HuH-7.5 (cell line): ENCODE measurements at regions not wholly inside any gene's neighbourhood (a gene's known extent, or its start where the extent isn't known, plus 50 kb on each side); places are given as distances from the start of the nearest gene placed in this dataset.

Source experiments
- DNase-seq: peaks from one replicate; pipeline ENCODE4 v3.0.0; 2011; ENCODE audit warnings: low spot score

DNA sequence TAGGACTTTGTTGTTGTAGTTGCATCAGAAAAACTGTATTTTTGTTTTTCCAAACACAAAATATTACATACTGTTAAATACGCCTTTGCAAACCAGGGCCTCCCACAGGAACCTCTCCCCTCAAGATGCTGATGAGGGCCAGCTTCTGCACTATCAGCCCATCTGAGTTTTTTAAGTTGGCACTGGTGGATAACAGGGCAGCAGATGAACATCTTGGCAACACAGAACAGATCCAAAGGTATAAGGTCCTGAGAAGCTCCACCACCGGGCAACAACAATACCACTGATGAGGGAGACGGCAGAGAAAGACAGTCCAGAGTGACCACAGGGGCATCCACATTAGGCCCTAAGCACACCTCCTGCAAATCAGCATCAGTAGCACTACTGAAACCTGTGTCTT, 177.7 kb downstream of the DLL1 start:
- no peak for DNase-seq

DNA sequence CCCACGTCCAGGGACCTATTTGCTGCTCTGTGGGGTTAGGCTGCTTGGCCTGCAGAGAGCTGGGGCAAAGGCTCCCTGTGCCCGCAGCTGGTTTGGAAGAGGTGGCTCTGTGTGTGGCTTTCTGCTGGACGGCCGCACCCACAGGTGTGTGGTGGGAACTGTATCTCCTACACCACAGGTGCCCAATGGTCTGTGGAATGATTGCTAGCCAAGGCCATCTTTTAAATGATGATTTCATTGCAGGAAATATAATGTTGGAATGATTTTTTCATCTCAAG, 178.4 kb downstream of the DLL1 start:
- DNase-seq = no peak

DNA sequence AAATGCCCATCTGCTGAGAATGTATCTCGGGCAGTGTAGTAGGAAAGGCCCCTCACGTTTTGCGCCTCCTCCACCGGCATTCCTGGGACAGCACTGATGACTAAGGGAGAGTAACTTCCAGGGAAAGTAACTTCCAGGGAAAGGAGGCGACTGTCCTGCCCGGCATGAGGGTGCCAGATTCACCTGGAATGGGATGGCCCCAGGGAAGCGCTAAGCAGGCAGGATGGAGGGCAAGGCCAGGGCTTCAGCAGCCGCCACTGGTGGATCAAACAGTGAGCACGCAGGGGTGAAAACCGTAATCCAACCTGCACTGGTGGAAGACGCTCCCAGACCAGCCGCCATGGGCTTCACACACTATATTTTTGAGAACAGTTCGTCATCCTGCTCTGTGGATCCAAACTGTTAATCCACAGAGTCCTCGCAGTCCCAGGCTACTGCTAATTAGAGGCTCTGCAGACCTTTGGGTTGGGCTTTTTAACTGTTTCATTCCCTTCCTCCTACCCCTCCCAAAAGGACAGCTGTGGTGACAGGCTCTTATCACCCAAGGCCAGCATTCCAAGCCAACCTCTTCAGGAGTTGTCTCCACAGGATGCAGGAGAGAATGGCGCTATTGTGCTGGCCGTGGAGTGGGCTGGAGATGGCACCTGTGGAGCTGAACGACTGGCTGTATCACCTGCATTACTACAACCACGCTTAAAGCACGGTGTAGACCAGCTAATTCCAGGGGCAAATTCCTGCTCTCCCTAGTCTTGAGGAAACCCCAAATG, 178.9 kb downstream of the DLL1 start:
- no peak for DNase-seq

- no peak for DNase-seq
Observed at GRCh38 chr6:170111141-170111664, 179.7 kb downstream of the DLL1 start.

DNA sequence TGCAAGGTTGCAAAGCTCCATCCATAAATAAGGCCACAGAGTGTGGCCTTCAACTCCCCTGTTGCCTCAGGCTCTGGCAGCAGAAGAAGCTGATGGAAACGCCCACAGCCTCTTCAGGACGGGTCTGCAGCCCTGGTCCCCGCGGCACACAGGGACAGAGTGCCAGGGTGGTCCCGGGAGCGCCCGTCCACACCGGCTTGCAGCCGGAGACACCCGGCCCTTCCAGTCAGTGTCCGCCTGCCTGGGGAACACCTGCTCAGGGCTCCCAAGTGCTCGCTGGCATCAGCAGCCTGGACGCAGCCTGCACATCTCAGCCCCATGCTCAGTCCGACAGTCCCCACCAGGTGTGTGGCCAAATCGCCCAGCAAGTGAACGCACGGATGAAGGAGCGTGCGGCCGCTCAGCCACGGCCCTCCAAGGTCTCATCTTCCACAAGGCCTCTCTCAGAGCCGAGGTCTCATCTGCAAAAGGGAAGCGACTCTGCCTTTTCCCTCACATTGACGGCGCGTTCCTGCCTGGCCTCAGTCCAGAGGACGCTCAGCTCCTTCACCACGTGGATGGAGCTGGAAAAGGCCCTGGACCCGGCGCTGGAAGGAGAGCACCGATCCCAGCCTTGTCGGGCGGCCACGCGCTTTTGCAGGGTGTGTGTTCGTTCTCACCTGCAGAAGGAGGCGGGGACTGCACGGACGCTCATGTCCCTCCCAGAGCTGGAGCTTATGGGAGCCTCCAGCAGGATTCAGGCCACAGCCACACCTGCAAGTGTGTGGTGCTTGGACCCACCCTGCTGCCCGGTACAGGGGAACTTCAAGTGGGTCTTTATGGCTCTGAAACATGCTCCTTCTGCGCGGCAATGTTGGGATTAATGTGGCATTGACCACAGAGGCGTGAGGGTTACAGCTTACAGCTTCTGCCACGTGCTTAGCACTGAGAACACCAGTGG, 180.4 kb downstream of the DLL1 start:
- no peak for DNase-seq

GRCh38 chr6:170108890-170109587, 181.8 kb downstream of the DLL1 start:
- no peak for DNase-seq

DNA sequence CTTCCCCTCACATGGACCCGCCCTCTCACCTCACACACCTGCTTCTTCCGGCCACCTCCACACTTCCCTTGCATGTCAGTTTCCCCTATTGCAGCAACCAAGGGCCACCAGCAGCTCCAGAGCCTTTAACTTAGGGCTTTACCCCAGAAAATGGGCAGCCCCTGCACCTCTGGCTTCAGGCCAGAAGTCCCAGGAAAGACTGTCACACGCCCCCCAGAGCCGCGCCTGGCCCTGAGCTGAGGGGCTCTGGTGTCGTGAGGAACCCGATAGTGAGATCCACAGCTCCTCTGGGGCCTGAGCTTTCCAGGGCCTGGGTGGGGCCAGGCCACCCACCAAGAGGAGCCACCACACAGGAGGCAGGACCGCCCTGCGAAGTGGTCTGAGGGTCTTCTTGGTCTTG, 182.4 kb downstream of the DLL1 start:
- DNase-seq = no peak

DNA sequence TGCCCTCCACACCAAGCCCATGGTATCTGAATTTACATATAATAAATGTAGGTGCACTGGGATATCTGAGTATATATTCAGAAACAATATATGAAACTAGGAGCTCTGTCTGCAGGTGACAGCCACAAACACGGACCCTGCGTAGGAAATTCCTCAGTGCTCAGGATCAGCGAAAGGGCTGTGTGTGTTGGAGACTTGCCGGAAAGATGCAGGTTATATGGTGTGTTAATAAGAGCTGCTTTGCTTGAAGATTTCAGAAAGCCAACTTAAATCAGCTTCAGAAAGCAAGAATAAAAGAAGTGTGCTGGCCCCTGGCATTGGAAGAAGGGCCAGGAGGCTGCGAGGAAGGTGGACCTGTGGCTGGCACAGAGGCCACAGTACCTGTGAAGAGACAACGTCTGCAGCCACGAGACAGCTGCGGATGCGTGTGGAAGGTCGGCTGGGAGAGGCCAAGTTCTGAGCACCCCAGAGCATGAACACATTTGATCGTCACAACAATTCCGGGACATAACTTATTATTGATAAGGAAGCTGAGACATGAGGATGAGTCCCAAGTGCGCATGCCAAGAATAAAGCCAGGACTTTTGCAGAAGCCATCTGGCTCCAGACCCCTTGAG, 183.2 kb downstream of the DLL1 start:
- no peak for DNase-seq

DNA sequence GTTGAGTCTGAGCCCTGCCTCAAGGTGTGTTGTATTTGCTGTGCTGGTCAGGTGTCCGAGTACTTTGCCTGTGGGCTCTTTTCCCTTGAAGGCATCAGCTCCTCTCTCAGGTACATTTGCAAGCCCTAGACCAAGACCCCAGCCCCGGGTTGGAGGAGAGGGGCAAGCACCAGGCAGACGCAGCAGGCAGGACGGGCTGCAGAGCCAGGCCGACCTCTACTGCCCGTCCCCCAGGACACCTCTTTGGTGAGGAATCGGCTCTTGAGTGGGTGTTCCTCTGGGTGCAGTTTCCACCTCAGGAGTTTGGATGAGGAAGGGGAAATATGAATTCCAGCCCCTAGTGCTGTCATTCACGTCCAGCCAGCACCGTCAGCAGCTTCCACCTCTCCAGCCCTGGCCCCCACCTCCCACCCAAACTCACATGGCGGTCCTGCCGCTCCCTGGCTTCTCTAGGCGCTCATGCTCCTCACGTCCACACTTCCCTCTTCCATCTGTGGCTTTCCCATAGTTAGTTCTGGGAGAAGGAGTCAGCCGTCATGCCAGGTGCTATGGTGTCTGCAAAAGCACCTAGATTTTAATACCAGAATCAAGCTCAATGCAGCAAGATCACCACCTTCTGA, 183.9 kb downstream of the DLL1 start:
- no peak for DNase-seq

DNA sequence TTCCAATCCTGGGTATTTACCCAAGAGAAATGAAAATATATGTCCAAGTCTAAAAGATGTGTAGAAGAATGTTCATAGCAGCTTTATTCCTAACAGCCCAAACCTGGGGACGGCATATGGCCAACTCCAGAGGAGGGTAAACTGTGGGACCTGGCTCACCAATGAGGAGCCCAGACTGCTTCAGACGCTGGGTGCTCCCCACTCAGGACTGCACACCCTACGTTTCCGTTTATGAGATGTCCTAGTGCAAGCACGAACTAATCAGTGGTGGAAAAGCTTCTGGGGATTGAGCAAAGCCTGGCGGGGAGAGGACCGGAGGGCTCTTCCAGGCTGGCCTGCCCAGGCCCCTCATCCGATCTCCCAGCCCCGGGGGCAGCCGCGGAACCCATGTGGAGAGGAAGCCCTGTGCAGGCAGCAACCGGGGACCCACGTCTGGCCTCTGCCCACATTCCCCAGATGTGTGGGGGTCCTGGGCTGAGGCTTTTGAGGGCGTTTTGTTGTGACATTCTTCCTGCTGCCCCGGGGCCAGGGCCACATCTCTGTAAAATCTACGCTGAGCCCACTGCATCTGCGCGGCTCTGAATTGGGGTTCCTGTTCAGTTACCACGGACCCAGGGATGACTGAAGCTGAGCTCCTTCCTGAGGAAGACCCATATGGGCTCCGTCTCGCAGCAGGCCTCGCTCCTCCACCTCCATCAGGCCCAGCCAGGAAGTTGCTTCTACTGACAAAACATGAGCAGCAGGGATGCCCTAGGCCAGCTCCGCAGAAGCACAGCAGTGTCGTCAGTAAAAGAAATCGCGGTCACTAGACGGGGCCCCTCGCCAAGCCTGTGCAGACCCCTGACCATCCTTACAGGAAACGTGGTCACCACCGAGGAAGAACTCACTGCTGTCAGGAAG, 188.0 kb downstream of the DLL1 start:
- no peak for DNase-seq

DNA sequence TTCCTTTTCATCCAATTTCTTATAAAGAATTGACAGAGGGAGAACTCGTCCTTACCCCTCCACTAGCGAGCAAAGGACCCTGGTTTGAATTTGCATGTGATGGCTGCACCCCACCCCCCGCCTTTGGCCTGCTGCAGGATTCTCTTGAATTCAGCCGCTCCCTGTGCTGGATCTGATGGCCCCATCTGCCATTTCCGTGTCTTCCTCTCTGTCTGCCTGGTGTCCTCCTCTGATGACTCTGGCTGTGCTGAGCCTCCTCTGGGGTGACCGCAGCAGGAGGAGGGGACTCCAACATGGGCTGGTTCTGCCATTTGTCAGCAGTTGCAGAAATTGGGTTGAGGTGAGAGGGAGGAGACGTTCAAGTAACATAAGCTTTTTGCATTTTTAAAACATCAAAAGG, 188.8 kb downstream of the DLL1 start:
- DNase-seq = no peak

DNA sequence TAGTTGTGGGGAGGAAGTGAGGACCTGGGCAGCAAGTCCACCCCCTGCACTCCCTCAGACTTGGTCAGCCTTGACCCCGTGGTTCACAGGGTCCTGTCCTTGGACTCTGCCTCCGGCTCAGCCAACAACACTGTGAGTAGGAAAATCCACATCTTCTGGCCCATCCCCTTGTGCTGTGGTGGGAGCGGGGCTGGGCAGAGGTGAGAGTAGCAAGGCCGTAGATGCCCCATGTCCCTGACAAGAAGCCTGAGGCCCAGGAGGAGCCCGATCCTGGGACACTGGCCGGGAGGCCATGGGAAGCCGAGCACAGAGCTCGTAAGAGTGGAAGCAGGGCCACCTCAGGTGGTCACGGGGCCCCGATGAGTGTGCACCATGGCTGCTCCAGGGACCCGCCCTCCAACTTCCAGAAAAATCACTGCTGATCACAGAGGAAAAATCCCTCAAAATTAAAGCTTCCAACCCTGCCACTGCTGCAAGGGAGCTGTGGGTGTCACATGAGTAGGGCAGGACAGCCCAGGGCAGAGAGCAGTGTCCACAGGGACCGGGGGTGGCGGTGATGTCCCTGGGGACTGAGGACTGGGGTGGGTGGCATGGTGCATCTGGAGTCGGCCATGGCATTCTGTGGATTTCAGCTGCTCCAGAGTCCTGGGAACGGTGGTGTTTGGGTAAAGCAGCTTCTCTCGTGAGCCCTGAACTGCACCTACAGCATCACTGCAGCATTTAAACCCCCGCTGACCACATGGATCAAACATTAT, 189.4 kb downstream of the DLL1 start:
- no peak for DNase-seq

DNA sequence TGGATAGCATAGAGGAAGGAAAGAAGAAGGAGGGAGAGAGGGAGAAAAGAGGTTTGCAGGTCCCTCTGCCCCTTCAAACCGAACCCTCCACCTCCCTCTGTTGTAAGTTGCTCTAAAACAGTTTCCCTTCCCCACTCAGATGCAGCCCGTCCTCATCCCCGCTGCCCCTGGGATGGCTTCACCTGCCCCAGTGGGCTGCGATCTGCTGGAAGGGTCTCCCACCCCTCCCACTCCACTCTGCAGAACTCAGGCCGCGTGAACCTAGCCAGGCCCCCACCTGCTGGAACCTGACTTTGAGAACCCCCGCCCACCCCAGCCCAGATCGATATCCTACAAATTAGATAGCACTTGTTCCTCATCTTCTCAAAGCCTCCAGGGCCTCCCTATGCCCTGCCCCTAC, 190.8 kb downstream of the DLL1 start:
- no peak for DNase-seq

DNA sequence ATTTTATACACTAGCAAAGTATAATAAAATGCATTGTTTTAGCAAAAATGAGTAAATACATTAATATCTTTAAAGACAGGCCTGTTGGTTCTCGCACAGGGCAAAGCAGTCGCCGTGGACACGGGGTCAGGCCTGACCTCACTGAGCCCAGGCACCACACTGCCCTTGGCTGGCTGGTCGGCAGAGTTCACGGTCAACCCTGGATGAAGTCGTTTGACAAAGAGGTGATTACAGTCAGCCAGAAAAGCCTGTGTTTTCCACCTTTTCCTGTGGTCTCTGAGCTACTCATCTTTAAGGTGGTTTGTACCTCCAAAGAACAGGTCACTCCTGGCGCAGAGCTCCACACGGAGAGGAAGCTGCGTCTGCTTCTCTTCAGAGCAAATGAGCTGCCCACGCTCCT, 191.5 kb downstream of the DLL1 start:
- no peak for DNase-seq

- no peak for DNase-seq
Observed at GRCh38 chr6:170098428-170099170, 192.3 kb downstream of the DLL1 start.

- no peak for DNase-seq
Observed at GRCh38 chr6:170097505-170098427, 193.1 kb downstream of the DLL1 start.

DNA sequence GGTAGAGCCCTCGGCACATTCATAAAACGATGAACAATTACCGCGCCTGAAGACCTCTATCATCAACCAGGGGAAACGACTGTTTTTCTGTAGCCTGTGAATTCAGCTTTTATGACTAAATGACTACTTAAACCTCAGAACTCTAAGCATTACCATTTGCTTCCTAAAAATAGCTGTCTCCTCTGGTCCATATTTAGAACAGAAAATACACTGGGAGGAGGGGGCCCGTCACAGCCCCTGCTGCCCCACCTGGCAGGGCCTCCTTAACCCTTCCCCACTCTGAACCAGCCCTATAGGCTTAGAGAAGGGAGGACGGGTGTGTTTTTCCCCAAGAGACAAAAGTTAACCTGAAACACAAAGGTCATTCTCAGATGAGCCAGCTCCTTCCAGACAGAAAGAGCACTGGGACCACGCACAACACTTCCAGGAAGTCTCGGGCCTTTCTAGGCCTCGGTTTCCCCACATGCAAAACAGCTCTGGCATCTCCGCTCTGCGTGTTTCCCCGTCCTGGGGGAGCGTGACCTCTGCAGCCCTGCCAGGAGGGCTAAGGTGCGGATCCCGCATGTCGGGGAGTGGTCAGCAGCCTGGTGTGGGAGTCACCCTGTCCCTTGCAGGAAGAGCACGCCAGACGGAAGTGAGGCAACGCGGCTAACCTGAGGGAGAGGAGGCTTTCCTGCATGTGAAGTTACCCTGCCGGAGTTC, 193.9 kb downstream of the DLL1 start:
- no peak for DNase-seq
